Retinal pigment epithelial cell (primary cell): ENCODE measurements at regions not wholly inside any gene's neighbourhood (a gene's known extent, or its start where the extent isn't known, plus 50 kb on each side); places are given as distances from the start of the nearest gene placed in this dataset.

Source experiments
- DNase-seq: peaks from one replicate; pipeline ENCODE4 v3.0.0-alpha.2; 2010; ENCODE audit warnings: low read depth
- H3K4me3 ChIP-seq: 2 replicates; pipeline ENCODE4 v1.5.1; 2011; ENCODE audit warnings: mild to moderate bottlenecking, low read length, control low read depth, moderate library complexity
- CTCF ChIP-seq: conservative IDR thresholded peaks from 2 replicates; pipeline ENCODE4 v1.5.1; 2011; ENCODE audit warnings: low read depth, low read length, control low read depth, inconsistent platforms

GRCh38 chr1:55646181-55646580 lies 431.0 kb upstream of the USP24 start:
- no peak for TF ChIP-seq CTCF
- H3K4me3 ChIP-seq = no peak overlapping the region
- DNase-seq = no peak

- no peak for TF ChIP-seq CTCF
- DNase-seq = no peak
- H3K4me3 ChIP-seq = no peak overlapping the region
These were observed 430.1 kb upstream of the USP24 start for GRCh38 chr1:55645270-55645669.

GRCh38 chr1:55641947-55642346 lies 426.8 kb upstream of the USP24 start:
- no peak for DNase-seq
- H3K4me3 ChIP-seq = no peak overlapping the region
- TF ChIP-seq CTCF = no peak

- no peak for TF ChIP-seq CTCF
- H3K4me3 ChIP-seq = no peak overlapping the region
- no peak for DNase-seq
These were observed 425.7 kb upstream of the USP24 start for GRCh38 chr1:55640708-55641473.

- no peak for TF ChIP-seq CTCF
- no peak overlapping the region for H3K4me3 ChIP-seq
- no peak for DNase-seq
These were observed 424.4 kb upstream of the USP24 start for GRCh38 chr1:55639526-55639925.

GRCh38 chr1:55639051-55639450 lies 423.9 kb upstream of the USP24 start:
- H3K4me3 ChIP-seq = no peak overlapping the region
- no peak for TF ChIP-seq CTCF
- DNase-seq = no peak

GRCh38 chr1:55636696-55637095 lies 421.5 kb upstream of the USP24 start:
- DNase-seq = no peak
- H3K4me3 ChIP-seq = no peak overlapping the region
- TF ChIP-seq CTCF = no peak
